CD14-positive monocyte (primary cell): ENCODE measurements at regions not wholly inside any gene's neighbourhood (a gene's known extent, or its start where the extent isn't known, plus 50 kb on each side); places are given as distances from the start of the nearest gene placed in this dataset.

Source experiments
- DNase-seq, 3 donors: peaks; one replicate each; pipeline ENCODE4 v3.0.0-alpha.2; 2011 to 2022
- H2AFZ ChIP-seq: 2 replicates; pipeline ENCODE4 v1.6.0; 2012; ENCODE audit warnings: mild to moderate bottlenecking, low read depth, low read length, inconsistent platforms; ENCODE audit not compliant: insufficient read depth, poor library complexity, severe bottlenecking
- H3K27ac ChIP-seq, 2 donors: 1 replicate in 1 of 2; 2 replicates in 1 of 2; pipeline ENCODE4 v1.5.1; 2012 to 2013; ENCODE audit warnings: low read length in 2 of 2, control low read depth in 1 of 2, inconsistent platforms in 1 of 2, low read depth in 1 of 2, mild to moderate bottlenecking in 1 of 2
- H3K27me3 ChIP-seq, 2 donors: one replicate each; pipeline versions ENCODE4 v1.6.0 to v1.6.1; 2011 to 2013; ENCODE audit warnings: low read length in 2 of 2; ENCODE audit not compliant: control insufficient read depth in 2 of 2, insufficient read depth in 2 of 2
- H3K36me3 ChIP-seq, 2 donors: replicated peaks in 1 of 2; 1 replicate in 1 of 2; 2 replicates in 1 of 2; pipeline versions ENCODE4 v1.5.1 to v1.6.1; 2012 to 2013; ENCODE audit warnings: low read length in 2 of 2, control low read depth in 1 of 2, inconsistent platforms in 1 of 2, mild to moderate bottlenecking in 1 of 2; ENCODE audit not compliant: insufficient read depth in 2 of 2, control insufficient read depth in 1 of 2
- H3K4me1 ChIP-seq, 2 donors: 1 replicate in 1 of 2; 2 replicates in 1 of 2; pipeline versions ENCODE4 v1.5.1 to v1.6.1; 2012 to 2013; ENCODE audit warnings: low read length in 2 of 2, control low read depth in 1 of 2, inconsistent platforms in 1 of 2, mild to moderate bottlenecking in 1 of 2, moderate library complexity in 1 of 2; ENCODE audit not compliant: insufficient read depth in 2 of 2, control insufficient read depth in 1 of 2
- H3K4me2 ChIP-seq: replicated peaks from 2 replicates; pipeline ENCODE3; 2012; ENCODE audit warnings: low read length, moderate library complexity, mild to moderate bottlenecking; ENCODE audit not compliant: poor library complexity, severe bottlenecking; ENCODE audit errors: extremely low read depth
- H3K4me3 ChIP-seq, 3 experiments: fragments of 200-600 bp in 1 of 3; sonication (generic) in 1 of 3; replicated peaks in 1 of 3; 1 replicate in 2 of 3; 2 replicates in 1 of 3; pipeline ENCODE4 v1.5.1; 2011 to 2013; ENCODE audit warnings: low read length in 3 of 3, mild to moderate bottlenecking in 3 of 3, control low read depth in 2 of 3, low read depth in 2 of 3, inconsistent platforms in 1 of 3, moderate library complexity in 1 of 3
- H3K79me2 ChIP-seq: 2 replicates; pipeline ENCODE4 v1.6.0; 2012; ENCODE audit warnings: mild to moderate bottlenecking, control low read depth, inconsistent platforms, low read length, moderate library complexity; ENCODE audit not compliant: insufficient read depth
- H3K9ac ChIP-seq: 2 replicates; pipeline ENCODE4 v1.6.0; 2017; ENCODE audit warnings: low read length, mild to moderate bottlenecking; ENCODE audit not compliant: insufficient read depth, poor library complexity, severe bottlenecking
- H3K9me3 ChIP-seq, 2 donors: replicated peaks in 1 of 2; 1 replicate in 1 of 2; 2 replicates in 1 of 2; pipeline versions ENCODE4 v1.5.1 to v1.6.1; 2012 to 2013; ENCODE audit warnings: low read length in 2 of 2, control low read depth in 1 of 2; ENCODE audit not compliant: control insufficient read depth in 1 of 2, insufficient read depth in 1 of 2
- H4K20me1 ChIP-seq: 2 replicates; pipeline ENCODE4 v1.6.0; 2012; ENCODE audit warnings: mild to moderate bottlenecking, low read length, control low read depth, moderate library complexity; ENCODE audit not compliant: insufficient read depth
- H3K27ac Mint-ChIP-seq, 7 donors: one replicate each; pipeline ENCODE4 v1.8.0; 2020; ENCODE audit warnings: mild to moderate bottlenecking in 7 of 7, mixed read lengths in 7 of 7, moderate library complexity in 6 of 7, inconsistent platforms in 2 of 7
- H3K27me3 Mint-ChIP-seq, 3 donors: one replicate each; pipeline ENCODE4 v1.8.0; 2021 to 2022; ENCODE audit warnings: low read depth in 3 of 3, mild to moderate bottlenecking in 3 of 3, mixed read lengths in 3 of 3, moderate library complexity in 3 of 3, inconsistent platforms in 1 of 3
- H3K36me3 Mint-ChIP-seq, 2 donors: one replicate each; pipeline ENCODE4 v1.8.0; 2020; ENCODE audit warnings: mixed read lengths in 2 of 2, inconsistent platforms in 1 of 2, mild to moderate bottlenecking in 1 of 2
- H3K4me1 Mint-ChIP-seq: one replicate; pipeline ENCODE4 v1.8.0; 2020; ENCODE audit warnings: mild to moderate bottlenecking, mixed read lengths
- H3K4me3 Mint-ChIP-seq, 2 donors: one replicate each; pipeline ENCODE4 v1.8.0; 2020; ENCODE audit warnings: mild to moderate bottlenecking in 2 of 2, mixed read lengths in 2 of 2, moderate library complexity in 1 of 2
- H3K9me3 Mint-ChIP-seq, 7 donors: one replicate each; pipeline ENCODE4 v1.8.0; 2020 to 2022; ENCODE audit warnings: mixed read lengths in 7 of 7, mild to moderate bottlenecking in 6 of 7, moderate library complexity in 6 of 7, inconsistent platforms in 2 of 7
- CTCF ChIP-seq: fragments of 200-600 bp; IDR thresholded peaks from one replicate; pipeline ENCODE4 v1.8.0; 2022; ENCODE audit warnings: antibody characterized with exemption, mild to moderate bottlenecking
- WGBS: methylation state at CpG from one replicate; pipeline ENCODE4 v1.1.5; 2013; ENCODE audit warnings: missing lambda C conversion rate; ENCODE audit not compliant: insufficient coverage; 5-methylcytosine and 5-hydroxymethylcytosine counted together
- intact Hi-C, 2 donors: fragments of 100-400 bp; cut with micrococcal nuclease; formaldehyde crosslinking; loops; one replicate each; pipeline versions ENCODE4 v1.15.0 to v1.15.1; 2023

GRCh38 chr4:134551348-134551747 lies 349.8 kb upstream of the PABPC4L start:
- Histone ChIP-seq H3K79me2 (no peaks in the 10 kb centered on the region), H3K27ac (no peak overlapping the region), H4K20me1 (no peaks in the 10 kb centered on the region), H3K4me1 (no peaks in the 10 kb centered on the region), H3K36me3 (no peaks in the 10 kb centered on the region), H2AFZ (no peak overlapping the region), H3K4me2 (no peak overlapping the region), H3K27me3 (no peaks in the 10 kb centered on the region), H3K9me3 (peaks cover under 1 to 6% of the 10 kb centered on the region in 2 donors), H3K4me3 (no peak overlapping the region), H3K9ac (no peak overlapping the region)
- Mint-ChIP-seq H3K27me3 (peaks cover 0 to 2% (median 0%) of the 10 kb centered on the region in 3 donors), H3K9me3 (peaks cover 0 to 8% (median 3%) of the 10 kb centered on the region in 7 donors), H3K4me3 (no peak overlapping the region), H3K36me3 (no peaks in the 10 kb centered on the region), H3K27ac (no peak overlapping the region), H3K4me1 (no peaks in the 10 kb centered on the region)
- intact Hi-C loops: no loop called here
- no peak for TF ChIP-seq CTCF
- WGBS: no CpG with 5 or more reads among the region's 2 CpGs
- DNase-seq: no peak

- no peak for TF ChIP-seq CTCF
- Histone ChIP-seq H2AFZ (no peak overlapping the region), H3K4me2 (no peak overlapping the region), H3K27ac (no peak overlapping the region), H3K4me1 (no peaks in the 10 kb centered on the region), H3K4me3 (no peak overlapping the region), H3K79me2 (no peaks in the 10 kb centered on the region), H3K9ac (no peak overlapping the region), H4K20me1 (no peaks in the 10 kb centered on the region), H3K27me3 (no peaks in the 10 kb centered on the region), H3K36me3 (no peaks in the 10 kb centered on the region), H3K9me3 (peaks cover 4 to 14% of the 10 kb centered on the region in 2 donors)
- DNase-seq: no peak
- Mint-ChIP-seq H3K27me3 (peaks cover 0 to 2% (median 0%) of the 10 kb centered on the region in 3 donors), H3K9me3 (peaks cover 0 to 10% (median 0%) of the 10 kb centered on the region in 7 donors), H3K36me3 (no peaks in the 10 kb centered on the region), H3K4me1 (no peaks in the 10 kb centered on the region), H3K27ac (no peak overlapping the region), H3K4me3 (no peak overlapping the region)
- intact Hi-C loops: no loop called here
Measured at GRCh38 chr4:134548052-134548628, 346.6 kb upstream of the PABPC4L start.
